GM10266 (cell line): ENCODE measurements at regions not wholly inside any gene's neighbourhood (a gene's known extent, or its start where the extent isn't known, plus 50 kb on each side); places are given as distances from the start of the nearest gene placed in this dataset.

Source experiments
- DNase-seq: peaks from one replicate; pipeline ENCODE4 v3.0.0; 2012; ENCODE audit errors: extremely low spot score
- TF ChIP-seq, protein P1 (sequence below): IDR thresholded peaks from 2 replicates; pipeline ENCODE4 v1.5.1; 2012; ENCODE audit warnings: mild to moderate bottlenecking, low read depth; ENCODE audit not compliant: control insufficient read depth, insufficient read depth; ENCODE audit errors: missing control alignments

- DNase-seq = no peak
- TF ChIP-seq, protein P1, sequence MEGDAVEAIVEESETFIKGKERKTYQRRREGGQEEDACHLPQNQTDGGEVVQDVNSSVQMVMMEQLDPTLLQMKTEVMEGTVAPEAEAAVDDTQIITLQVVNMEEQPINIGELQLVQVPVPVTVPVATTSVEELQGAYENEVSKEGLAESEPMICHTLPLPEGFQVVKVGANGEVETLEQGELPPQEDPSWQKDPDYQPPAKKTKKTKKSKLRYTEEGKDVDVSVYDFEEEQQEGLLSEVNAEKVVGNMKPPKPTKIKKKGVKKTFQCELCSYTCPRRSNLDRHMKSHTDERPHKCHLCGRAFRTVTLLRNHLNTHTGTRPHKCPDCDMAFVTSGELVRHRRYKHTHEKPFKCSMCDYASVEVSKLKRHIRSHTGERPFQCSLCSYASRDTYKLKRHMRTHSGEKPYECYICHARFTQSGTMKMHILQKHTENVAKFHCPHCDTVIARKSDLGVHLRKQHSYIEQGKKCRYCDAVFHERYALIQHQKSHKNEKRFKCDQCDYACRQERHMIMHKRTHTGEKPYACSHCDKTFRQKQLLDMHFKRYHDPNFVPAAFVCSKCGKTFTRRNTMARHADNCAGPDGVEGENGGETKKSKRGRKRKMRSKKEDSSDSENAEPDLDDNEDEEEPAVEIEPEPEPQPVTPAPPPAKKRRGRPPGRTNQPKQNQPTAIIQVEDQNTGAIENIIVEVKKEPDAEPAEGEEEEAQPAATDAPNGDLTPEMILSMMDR = no peak
Measured at GRCh38 chr11:71302911-71303310, 50.5 kb upstream of the SHANK2 start.

- no peak for DNase-seq
- TF ChIP-seq, protein P1 = no peak
Measured at GRCh38 chr11:71302534-71302909, 50.1 kb upstream of the SHANK2 start.
